HEK293T (cell line): ENCODE measurements at regions not wholly inside any gene's neighbourhood (a gene's known extent, or its start where the extent isn't known, plus 50 kb on each side); places are given as distances from the start of the nearest gene placed in this dataset.

Source experiments
- FOXK2 ChIP-seq: fragments of 450-650 bp; IDR thresholded peaks from 2 replicates; pipeline ENCODE4 v1.6.1; 2016; ENCODE audit warnings: mild to moderate bottlenecking
- NFRKB ChIP-seq: fragments of 450-650 bp; IDR thresholded peaks from 2 replicates; pipeline ENCODE4 v1.6.1; 2016; ENCODE audit warnings: mild to moderate bottlenecking, moderate library complexity
- PKNOX1 ChIP-seq: fragments of 450-650 bp; IDR thresholded peaks from 2 replicates; pipeline ENCODE4 v1.6.1; 2016

- TF ChIP-seq NFRKB (no peak), FOXK2 (no peak), PKNOX1 (no peak)
Measured at GRCh38 chr11:123251657-123252344, 56.8 kb upstream of the CLMP start.
